Left ventricle myocardium superior (tissue), 1 donor: ENCODE measurements at regions not wholly inside any gene's neighbourhood (a gene's known extent, or its start where the extent isn't known, plus 50 kb on each side); places are given as distances from the start of the nearest gene placed in this dataset.

Experiments
- ATAC-seq: fragments of 200-7000 bp; cut with Tn5 transposase; one replicate; pipeline ENCODE4 v1.9.1; 2020; ENCODE audit warnings: mild to moderate bottlenecking, moderate library complexity
- DNase-seq: peaks from one replicate; pipeline ENCODE4 v3.0.0-alpha.2; 2020
- intact Hi-C: fragments of 100-400 bp; cut with micrococcal nuclease; formaldehyde crosslinking; loops from one replicate; pipeline ENCODE4 v1.11.0; 2022
- donor health status: DM: no; HTN: yes; CAD: no; lungs with severe emphysema.

DNA sequence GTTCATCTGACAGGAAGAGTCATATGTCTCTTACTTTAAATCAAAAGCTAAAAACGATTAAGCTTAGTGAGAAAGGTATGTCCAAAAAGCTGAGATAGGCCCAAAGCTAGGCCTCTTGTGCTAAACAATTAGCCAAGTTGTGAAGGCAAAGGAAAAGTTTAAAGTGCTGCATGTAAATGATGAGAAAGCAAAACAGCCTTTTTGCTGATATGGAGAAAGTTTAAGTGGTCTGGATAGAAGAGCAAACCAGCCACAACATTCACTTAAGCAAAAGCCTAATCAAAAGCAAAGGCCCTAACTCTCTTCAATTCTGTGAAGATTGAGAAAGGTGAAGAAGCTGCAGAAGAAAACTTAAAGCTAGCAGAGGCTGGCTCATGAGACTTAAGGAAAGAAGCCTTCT is 511.3 kb upstream of the FAM98A start:
- no peak for DNase-seq
- no peak for ATAC-seq
- intact Hi-C loops = no loop called here

DNA sequence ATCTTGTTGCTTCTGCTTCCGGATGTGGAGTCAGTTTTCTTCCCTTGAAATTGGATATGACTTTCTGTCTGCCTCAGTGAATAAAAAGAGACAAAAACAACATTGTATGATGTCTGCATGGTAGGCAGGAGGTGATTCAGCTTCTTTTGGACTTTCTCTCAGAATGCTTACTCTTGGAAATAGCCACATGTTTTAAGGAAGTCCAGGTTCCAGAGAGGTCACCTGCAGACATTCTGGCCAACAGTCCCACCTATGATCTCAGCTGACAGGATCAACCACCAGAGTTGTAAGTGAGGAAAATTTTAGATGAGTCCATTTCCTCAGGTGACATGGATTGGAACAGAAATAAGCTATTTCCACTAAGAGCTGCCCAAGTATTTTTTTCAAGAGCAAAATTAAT is 508.7 kb upstream of the FAM98A start:
- no peak for DNase-seq
- no peak for ATAC-seq
- intact Hi-C loops = no loop called here

DNA sequence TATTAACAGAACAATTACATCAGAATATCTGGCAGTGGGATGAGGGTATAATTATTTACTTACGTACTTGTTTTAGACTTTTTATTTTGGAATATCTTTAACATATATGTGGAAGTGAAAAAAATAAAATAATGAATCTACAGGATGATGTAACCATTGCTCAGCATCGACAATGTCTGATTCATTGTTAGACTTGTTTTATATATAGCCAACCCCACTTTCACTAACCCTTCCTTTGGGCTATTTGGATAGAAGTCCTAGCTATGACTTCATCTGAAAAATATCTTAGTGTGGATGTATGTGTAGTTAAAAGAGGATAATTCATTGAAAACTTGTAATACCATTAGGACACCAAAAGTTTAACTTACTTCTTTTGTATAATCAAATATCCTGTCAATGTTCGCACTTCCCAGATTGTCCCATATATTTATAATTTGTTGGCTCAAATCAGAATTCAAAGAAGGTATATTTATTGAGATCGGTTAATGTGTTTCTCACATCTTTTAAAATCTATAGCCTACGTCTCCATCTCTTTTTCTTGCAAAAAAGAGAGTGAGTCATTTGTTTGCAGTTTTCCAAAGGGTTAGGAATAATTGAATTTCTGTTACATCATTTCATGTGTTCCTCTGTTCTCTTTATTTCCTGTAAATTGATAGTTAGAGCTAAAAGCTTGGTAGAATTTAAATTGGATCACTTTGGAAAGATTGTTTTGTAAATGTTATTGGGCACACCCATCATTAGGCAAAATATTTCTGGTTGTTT is 506.1 kb upstream of the FAM98A start:
- intact Hi-C loops = no loop called here
- ATAC-seq (no peak), DNase-seq (no peak)

DNA sequence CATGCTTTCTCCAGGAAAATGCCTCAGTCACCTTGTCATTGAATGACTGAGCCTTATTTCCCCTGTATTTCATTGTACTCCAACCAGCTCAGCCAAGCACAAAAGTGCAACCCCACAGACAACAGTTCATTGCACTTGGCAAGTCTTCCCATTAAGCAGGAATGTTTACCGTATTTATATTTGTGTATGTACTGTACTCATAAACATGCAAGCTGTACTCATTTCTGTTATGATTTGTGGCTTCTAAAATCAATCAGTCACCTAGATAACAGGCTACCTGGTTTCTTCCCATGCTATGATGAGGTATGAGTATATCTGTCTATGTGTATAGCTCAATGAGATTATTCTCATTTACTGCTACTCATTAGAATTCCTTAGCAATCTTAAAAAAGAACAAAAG is 505.5 kb upstream of the FAM98A start:
- intact Hi-C loops = no loop called here
- DNase-seq (no peak), ATAC-seq (no peak)

DNA sequence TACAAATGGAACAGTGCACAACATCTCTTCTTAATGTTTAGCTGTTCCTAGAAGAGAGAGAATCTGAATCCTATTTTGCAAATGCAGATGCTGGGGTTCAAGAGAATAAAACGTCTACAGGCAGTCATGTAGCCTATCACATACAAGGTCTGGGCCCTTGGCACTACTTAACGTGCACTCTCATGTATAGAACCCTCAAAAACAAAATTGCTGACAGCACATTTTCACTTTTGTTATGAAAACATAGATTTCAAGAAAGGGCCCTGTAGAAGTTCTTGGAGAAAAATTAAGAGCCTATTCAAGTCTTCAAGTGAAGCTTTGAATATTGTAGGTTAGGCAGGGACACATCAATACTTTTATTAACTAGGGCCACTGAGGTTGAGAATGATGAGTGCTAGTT is 504.3 kb upstream of the FAM98A start:
- no peak for DNase-seq
- intact Hi-C loops = no loop called here
- ATAC-seq = no peak

DNA sequence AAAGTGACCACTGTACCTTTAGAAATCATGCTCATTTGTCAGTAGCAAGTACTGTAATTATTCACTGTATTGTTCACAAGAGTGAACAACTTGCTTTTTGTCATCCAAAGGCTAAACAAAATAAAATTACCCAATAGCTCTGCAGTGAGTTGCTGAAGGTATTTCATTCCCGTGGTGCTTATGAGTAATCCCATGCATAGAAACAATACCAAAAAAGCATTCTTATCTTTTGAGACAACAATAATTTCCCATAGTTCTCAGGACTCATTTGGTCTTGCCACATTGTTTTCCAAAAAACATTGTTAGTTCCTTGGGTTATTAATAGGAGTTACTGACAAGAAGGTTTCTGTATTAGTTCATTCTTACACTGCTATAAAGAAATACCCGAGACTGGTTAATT is 503.2 kb upstream of the FAM98A start:
- DNase-seq (no peak), ATAC-seq (no peak)
- intact Hi-C loops = no loop called here

DNA sequence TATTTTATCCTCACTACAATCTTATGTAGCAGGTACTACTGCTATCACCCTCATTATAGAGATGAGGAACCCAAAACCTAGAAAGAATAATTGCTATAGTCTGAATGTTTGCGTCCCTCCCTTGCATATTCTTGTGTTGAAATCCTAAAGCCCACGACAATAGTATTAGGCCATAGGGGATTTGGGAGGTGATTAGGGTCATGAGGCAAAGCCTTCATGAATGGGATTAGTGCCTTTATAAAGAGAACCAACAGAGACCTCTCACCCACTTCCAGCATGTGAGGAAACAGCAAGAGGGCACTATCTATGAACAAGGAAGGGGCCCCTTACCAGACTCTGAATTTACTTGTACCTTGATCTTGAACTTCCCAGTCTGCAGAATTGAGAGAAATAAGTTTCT is 500.3 kb upstream of the FAM98A start:
- intact Hi-C loops = loop anchor here (10.0 kb wide), 1 partner anchor 1305 kb away; no protein-coding TSS in a partner anchor
- DNase-seq (no peak), ATAC-seq (no peak)

DNA sequence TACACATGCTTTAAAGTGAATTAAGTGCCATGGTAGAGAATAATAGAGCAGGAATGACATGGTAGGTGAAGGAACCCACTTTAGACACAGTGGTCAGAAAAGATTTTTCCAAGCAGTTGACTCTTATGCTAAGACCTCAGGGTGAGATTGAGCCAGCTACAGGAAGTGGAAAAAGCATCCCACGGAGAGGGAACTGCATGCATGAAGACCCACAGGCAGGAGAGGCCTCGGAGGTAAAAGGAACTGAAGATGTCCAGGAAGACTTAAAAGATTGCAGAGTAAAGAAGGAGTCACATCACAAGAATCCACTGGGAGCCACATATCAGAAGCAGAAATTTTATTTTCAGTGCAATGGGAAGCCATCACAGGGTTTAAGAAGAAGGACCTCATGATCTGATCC is 499.2 kb upstream of the FAM98A start:
- ATAC-seq (no peak), DNase-seq (no peak)
- intact Hi-C loops = loop anchor here (10.0 kb wide), 1 partner anchor 1307 kb away; no protein-coding TSS in a partner anchor

DNA sequence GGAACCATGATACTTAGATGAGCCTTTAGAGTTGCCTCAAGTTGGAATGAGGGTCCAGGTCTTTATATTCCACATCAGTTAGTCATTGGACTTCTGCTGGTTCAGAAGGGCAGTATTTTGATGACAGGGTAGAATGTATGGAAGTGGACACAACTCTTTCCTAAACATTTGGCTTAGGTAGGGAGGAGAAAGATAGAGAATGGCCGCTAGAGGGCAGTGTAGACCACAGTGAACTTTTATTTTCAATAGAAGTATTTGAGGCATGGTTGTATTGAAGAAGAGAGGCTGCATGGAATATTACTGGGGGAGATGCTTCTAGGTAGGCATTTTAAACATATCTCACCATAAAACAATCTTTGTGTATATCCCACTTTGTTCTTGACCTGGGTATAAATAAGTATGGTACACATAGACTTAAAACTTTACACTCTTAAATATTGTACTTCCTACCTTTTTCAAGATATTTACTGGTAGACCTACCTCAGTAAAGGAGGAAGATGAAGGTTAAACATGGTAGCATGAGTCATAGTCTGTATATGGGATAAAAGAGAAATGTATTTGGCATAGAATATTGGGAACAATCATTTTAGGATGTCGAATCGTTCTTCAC is 497.6 kb upstream of the FAM98A start:
- intact Hi-C loops = loop anchor here (10.0 kb wide), 1 partner anchor 1308 kb away; no protein-coding TSS in a partner anchor
- DNase-seq (no peak), ATAC-seq (no peak)

DNA sequence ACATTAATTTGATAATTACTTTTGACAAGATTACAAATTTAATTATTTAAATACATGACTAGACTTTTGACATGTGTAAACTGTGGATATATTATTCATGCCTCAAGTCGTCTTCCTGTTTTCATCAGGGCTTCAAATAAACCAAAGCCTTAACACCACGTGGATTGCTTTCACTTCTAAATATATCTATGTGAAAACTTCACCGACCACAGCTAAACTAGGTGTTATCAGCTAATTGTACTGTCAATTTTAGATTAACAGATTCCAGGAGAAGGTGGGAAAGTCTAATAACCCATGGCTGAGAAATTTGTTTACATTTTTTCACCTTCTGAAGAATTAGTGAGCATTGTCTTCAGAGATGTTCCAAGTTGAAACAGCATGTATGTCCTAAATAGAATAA is 494.7 kb upstream of the FAM98A start:
- no peak for ATAC-seq
- intact Hi-C loops = loop anchor here (10.0 kb wide), 1 partner anchor 1311 kb away; no protein-coding TSS in a partner anchor
- no peak for DNase-seq

DNA sequence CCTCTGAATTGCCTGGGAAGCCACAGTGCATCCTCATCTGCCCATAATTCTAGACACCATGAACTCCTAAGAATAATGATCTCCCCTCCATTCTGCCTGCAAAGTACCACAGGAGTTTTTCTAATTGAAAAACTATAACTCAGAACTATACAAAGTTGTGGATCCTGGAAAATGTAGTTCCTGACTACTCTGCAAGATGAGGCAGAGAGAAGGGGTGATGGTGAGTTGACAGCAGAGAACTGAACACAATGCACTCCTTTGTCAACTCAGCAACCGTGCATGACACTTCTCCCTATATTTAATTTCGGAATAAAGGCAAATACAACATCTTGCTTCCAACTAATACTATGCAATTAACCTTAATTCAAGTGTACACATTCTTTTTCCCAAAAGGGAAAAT is 471.1 kb upstream of the FAM98A start:
- DNase-seq (no peak), ATAC-seq (no peak)
- intact Hi-C loops = no loop called here

DNA sequence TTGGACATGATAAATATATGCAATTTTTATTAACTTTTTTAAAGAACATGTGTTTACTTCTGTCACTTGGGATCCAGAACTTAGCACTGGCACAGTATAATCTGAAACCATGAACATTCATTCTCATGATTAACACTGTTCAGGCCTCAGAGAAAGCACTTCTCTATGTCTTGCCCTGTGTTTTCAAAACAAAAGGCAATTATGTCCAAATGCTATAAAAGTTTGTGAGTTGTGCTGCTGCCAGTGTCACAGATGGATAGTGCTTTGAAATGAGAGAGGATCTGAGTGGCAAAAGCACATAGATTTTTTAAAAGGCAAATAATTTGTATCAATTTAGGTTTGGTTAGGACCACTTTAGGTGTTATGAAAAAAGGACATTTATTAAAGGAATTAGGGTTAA is 470.5 kb upstream of the FAM98A start:
- intact Hi-C loops = no loop called here
- no peak for DNase-seq
- no peak for ATAC-seq

DNA sequence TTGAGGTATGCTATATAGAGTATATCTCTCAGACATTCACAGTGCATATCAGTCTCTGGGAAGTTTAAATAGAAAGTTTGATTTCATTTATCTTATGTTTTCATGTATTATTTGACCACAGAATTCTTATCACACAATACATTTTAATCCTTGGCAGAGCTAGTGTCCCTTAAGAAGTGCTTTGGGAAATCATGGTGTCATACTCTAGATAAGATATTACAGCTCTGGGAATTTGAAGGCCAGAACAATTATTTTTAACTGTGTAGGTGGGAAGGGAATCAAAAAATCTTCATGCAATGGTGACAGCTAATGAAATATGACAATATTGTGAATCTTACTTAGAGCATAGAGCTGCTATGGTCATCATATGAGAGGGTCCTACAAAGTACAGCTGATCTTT is 451.3 kb upstream of the FAM98A start:
- DNase-seq = no peak
- intact Hi-C loops = no loop called here
- no peak for ATAC-seq

DNA sequence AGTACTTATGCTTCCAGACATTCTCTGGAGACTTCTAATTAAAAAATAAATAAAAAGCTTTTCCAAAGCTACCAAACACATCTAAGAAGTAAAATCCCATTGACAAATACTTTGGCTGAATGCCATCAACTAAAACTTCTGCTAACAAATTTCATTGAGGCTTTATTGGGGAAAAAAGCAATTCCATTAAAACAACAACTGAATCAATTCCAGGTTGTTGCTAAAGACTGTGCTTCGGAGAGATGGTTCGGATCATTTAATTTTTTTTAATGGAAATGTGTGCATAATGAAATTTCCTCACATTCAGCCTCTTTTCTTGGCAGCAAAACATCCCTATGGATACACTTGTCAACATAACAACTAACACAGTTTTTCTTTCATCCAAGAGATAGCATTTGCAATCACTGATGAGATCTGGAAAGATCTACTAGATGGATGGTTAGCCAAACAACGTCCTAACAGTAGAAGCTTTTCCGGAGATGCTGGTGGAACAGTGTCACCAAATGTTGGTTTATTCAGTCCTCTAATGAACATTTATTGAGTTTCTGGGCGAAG is 446.1 kb upstream of the FAM98A start:
- intact Hi-C loops = no loop called here
- ATAC-seq (no peak), DNase-seq (no peak)

DNA sequence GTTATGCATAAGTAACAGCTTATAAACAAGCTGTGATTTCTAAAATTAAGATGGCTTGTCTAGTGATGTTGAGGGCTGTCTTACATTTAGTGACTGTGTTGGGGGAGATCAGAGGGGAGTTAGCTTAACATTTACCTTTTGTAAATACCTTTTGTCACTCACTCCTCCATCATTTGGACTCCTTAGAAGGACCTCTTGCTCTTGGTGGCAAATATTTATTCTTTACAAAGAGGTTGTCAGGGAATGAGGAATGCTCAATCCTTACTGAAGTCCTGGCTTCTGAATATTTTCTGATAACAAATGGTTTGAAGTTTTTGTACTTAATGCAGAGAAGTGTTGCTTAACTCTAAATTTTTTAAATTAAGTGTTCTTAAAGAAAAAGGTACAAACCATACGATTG is 438.8 kb upstream of the FAM98A start:
- ATAC-seq = no peak
- intact Hi-C loops = no loop called here
- no peak for DNase-seq

DNA sequence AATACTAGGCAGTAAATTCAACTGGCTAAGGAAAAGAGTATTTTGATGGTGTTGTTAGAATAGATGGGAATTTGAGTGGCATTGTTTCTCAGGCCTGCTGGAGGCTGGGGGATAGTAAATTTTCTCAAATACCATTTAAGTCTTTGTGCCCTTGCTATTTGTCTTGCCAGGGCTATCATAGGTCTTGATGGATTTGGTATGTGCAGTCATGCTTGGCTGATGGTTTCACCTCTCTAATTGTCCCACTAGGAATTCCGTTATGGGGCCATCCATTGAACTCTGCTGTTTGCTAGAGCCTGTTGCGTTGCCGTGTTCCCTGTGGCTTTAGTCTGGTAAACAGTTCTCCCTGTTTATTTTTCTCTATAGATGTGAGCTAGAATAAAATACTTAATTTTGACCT is 438.1 kb upstream of the FAM98A start:
- ATAC-seq = no peak
- intact Hi-C loops = no loop called here
- no peak for DNase-seq

DNA sequence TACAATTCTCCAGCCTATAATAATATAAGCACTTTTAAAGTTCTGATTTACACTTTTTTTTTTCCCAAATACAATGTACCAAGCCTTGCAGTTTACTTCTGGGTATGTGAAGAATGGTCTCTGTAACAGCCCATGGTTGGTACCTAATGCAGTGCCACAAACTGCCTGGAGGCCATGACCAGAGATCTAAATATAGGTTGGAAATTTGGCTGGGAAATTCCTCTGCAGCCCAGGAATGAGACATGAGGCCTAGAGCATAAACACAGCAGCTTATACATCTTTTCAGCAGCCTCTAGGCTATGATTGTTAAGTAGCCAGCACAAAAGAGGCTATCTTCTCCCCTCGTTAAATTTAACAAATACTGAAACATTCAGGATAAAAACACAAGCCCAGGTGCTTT is 432.0 kb upstream of the FAM98A start:
- DNase-seq = no peak
- intact Hi-C loops = no loop called here
- ATAC-seq = peak; percentile 91

DNA sequence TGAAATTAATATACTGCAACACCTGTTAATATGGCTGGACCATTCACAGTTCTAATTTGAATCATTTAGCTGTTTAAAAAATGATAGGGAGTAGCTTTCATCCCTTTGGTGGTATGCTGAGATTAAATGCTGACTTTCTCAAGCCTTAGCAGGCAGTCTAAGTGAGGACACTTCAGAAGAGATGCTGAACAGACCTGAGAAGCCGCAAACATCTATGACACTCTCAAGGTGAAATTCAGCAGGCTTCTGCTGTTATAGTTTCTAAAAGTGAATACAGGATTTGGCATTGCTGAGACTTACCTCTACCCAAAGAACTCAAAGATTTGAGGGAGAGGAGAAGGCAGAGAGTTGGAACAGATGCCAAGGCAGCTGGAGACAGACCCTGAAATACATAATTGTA is 431.2 kb upstream of the FAM98A start:
- DNase-seq = no peak
- ATAC-seq = no peak
- intact Hi-C loops = no loop called here

DNA sequence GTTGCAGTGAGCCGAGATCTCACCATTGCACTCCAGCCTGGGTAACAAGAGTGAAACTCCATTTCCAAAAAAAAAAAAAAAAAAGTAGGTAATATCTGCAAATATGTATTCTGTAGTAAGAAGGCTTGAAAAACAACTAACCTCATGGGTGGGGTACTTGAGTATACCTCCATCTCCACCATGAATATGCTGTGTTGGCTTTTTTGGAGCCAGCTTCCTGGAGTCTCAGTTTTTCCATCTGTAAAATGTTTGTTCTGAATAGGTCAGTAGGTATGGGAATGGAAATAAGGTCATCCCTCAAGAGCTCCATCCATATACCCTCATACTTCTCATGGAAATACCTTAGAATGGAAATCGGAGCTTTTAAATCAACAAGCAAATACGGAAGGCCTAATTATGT is 430.0 kb upstream of the FAM98A start:
- no peak for DNase-seq
- intact Hi-C loops = no loop called here
- ATAC-seq = no peak

DNA sequence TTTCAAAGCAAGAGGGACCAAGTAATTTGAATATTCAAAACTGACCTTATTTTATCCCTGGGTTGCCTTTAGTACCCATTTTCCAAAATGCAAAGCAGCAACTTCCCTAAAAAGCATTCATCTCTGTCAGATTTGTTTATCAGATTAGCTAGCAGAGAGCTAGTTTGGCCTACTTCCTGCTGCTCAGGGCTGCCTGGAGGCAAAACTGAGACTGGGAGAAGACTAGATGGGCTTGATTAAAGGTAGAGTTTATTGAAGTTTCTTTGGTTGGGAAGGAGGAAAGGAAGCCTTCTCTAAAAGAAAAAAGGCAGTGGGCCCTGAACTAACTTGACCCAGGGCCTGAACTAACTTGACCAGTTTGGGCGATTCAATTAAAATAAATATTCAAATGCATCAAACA is 426.1 kb upstream of the FAM98A start:
- DNase-seq (no peak), ATAC-seq (no peak)

More for the DNA sequence above, 426.1 kb upstream of the FAM98A start:
- intact Hi-C loops = no loop called here
